T-helper 1 cell treated with Interleukin-12 subunit alpha and Interleukin-12 subunit beta and Interleukin-4 antibody, amounts not matched to agents 30 μg/mL and 1 μg/mL, for 36 hours (primary cell): ENCODE measurements at regions not wholly inside any gene's neighbourhood (a gene's known extent, or its start where the extent isn't known, plus 50 kb on each side); places are given as distances from the start of the nearest gene placed in this dataset.

ENCODE experiments used
- H3K27ac Mint-ChIP-seq: one replicate; pipeline ENCODE4 v1.8.0; 2021; ENCODE audit warnings: mild to moderate bottlenecking, mixed read lengths
- H3K27me3 Mint-ChIP-seq: one replicate; pipeline ENCODE4 v1.8.0; 2021; ENCODE audit warnings: low read depth, mixed read lengths
- H3K36me3 Mint-ChIP-seq: one replicate; pipeline ENCODE4 v1.8.0; 2021; ENCODE audit warnings: low read depth, mixed read lengths
- H3K4me1 Mint-ChIP-seq: one replicate; pipeline ENCODE4 v1.8.0; 2021; ENCODE audit warnings: low read depth, mixed read lengths
- H3K4me3 Mint-ChIP-seq: one replicate; pipeline ENCODE4 v1.8.0; 2021; ENCODE audit warnings: mild to moderate bottlenecking, moderate library complexity, mixed read lengths
- H3K9me3 Mint-ChIP-seq: one replicate; pipeline ENCODE4 v1.8.0; 2021; ENCODE audit warnings: mixed read lengths

- H3K9me3 Mint-ChIP-seq = peaks cover 14% of the 10 kb centered on the region
- no peaks in the 10 kb centered on the region for H3K27me3 Mint-ChIP-seq
- no peaks in the 10 kb centered on the region for H3K4me1 Mint-ChIP-seq
- no peak overlapping the region for H3K4me3 Mint-ChIP-seq
- no peaks in the 10 kb centered on the region for H3K36me3 Mint-ChIP-seq
- no peak overlapping the region for H3K27ac Mint-ChIP-seq
These were observed 454.6 kb upstream of the SORCS1 start for GRCh38 chr10:107619139-107619538.

GRCh38 chr10:107618504-107618994, 454.0 kb upstream of the SORCS1 start:
- H3K27me3 Mint-ChIP-seq = no peaks in the 10 kb centered on the region
- H3K27ac Mint-ChIP-seq = no peak overlapping the region
- no peaks in the 10 kb centered on the region for H3K4me1 Mint-ChIP-seq
- H3K4me3 Mint-ChIP-seq = no peak overlapping the region
- no peaks in the 10 kb centered on the region for H3K36me3 Mint-ChIP-seq
- peaks cover 14% of the 10 kb centered on the region for H3K9me3 Mint-ChIP-seq

- H3K9me3 Mint-ChIP-seq = peaks cover 14% of the 10 kb centered on the region
- no peaks in the 10 kb centered on the region for H3K36me3 Mint-ChIP-seq
- H3K4me3 Mint-ChIP-seq = no peak overlapping the region
- H3K27ac Mint-ChIP-seq = no peak overlapping the region
- H3K4me1 Mint-ChIP-seq = no peaks in the 10 kb centered on the region
- no peaks in the 10 kb centered on the region for H3K27me3 Mint-ChIP-seq
These were observed 452.2 kb upstream of the SORCS1 start for GRCh38 chr10:107616463-107617410.

- H3K4me1 Mint-ChIP-seq = no peaks in the 10 kb centered on the region
- no peaks in the 10 kb centered on the region for H3K36me3 Mint-ChIP-seq
- H3K27ac Mint-ChIP-seq = no peak overlapping the region
- no peaks in the 10 kb centered on the region for H3K27me3 Mint-ChIP-seq
- H3K9me3 Mint-ChIP-seq = peaks cover 14% of the 10 kb centered on the region
- H3K4me3 Mint-ChIP-seq = no peak overlapping the region
These were observed 451.5 kb upstream of the SORCS1 start for GRCh38 chr10:107616031-107616430.

GRCh38 chr10:107614939-107615685, 450.6 kb upstream of the SORCS1 start:
- Mint-ChIP-seq H3K4me1 (no peaks in the 10 kb centered on the region), H3K9me3 (peaks cover 14% of the 10 kb centered on the region), H3K27ac (no peak overlapping the region), H3K4me3 (no peak overlapping the region), H3K36me3 (no peaks in the 10 kb centered on the region), H3K27me3 (no peaks in the 10 kb centered on the region)

- no peaks in the 10 kb centered on the region for H3K27me3 Mint-ChIP-seq
- H3K4me1 Mint-ChIP-seq = no peaks in the 10 kb centered on the region
- H3K9me3 Mint-ChIP-seq = peaks cover 6% of the 10 kb centered on the region
- H3K27ac Mint-ChIP-seq = no peak overlapping the region
- H3K36me3 Mint-ChIP-seq = no peaks in the 10 kb centered on the region
- H3K4me3 Mint-ChIP-seq = no peak overlapping the region
These were observed 446.6 kb upstream of the SORCS1 start for GRCh38 chr10:107611115-107611514.

- Mint-ChIP-seq H3K4me3 (no peak overlapping the region), H3K36me3 (no peaks in the 10 kb centered on the region), H3K27me3 (no peaks in the 10 kb centered on the region), H3K4me1 (no peaks in the 10 kb centered on the region), H3K9me3 (peaks cover 18% of the 10 kb centered on the region), H3K27ac (no peak overlapping the region)
These were observed 424.6 kb upstream of the SORCS1 start for GRCh38 chr10:107589081-107589480.

- Mint-ChIP-seq H3K36me3 (no peaks in the 10 kb centered on the region), H3K27ac (no peak overlapping the region), H3K4me1 (no peaks in the 10 kb centered on the region), H3K9me3 (peaks cover 8% of the 10 kb centered on the region), H3K4me3 (no peak overlapping the region), H3K27me3 (no peaks in the 10 kb centered on the region)
These were observed 421.1 kb upstream of the SORCS1 start for GRCh38 chr10:107585630-107586029.

GRCh38 chr10:107583974-107584373, 419.5 kb upstream of the SORCS1 start:
- H3K36me3 Mint-ChIP-seq = no peaks in the 10 kb centered on the region
- H3K4me3 Mint-ChIP-seq = no peak overlapping the region
- no peaks in the 10 kb centered on the region for H3K4me1 Mint-ChIP-seq
- H3K9me3 Mint-ChIP-seq = peaks cover 9% of the 10 kb centered on the region
- H3K27ac Mint-ChIP-seq = no peak overlapping the region
- no peaks in the 10 kb centered on the region for H3K27me3 Mint-ChIP-seq

GRCh38 chr10:107579970-107580369, 415.5 kb upstream of the SORCS1 start:
- Mint-ChIP-seq H3K4me3 (no peak overlapping the region), H3K4me1 (no peaks in the 10 kb centered on the region), H3K36me3 (no peaks in the 10 kb centered on the region), H3K27me3 (no peaks in the 10 kb centered on the region), H3K27ac (no peak overlapping the region), H3K9me3 (peaks cover 9% of the 10 kb centered on the region)

GRCh38 chr10:107577221-107577620, 412.7 kb upstream of the SORCS1 start:
- Mint-ChIP-seq H3K27me3 (no peaks in the 10 kb centered on the region), H3K4me3 (no peak overlapping the region), H3K36me3 (no peaks in the 10 kb centered on the region), H3K9me3 (peaks cover 6% of the 10 kb centered on the region), H3K4me1 (no peaks in the 10 kb centered on the region), H3K27ac (no peak overlapping the region)

- H3K27me3 Mint-ChIP-seq = no peaks in the 10 kb centered on the region
- no peaks in the 10 kb centered on the region for H3K36me3 Mint-ChIP-seq
- H3K9me3 Mint-ChIP-seq = peaks cover 6% of the 10 kb centered on the region
- no peak overlapping the region for H3K27ac Mint-ChIP-seq
- H3K4me1 Mint-ChIP-seq = no peaks in the 10 kb centered on the region
- H3K4me3 Mint-ChIP-seq = no peak overlapping the region
These were observed 412.2 kb upstream of the SORCS1 start for GRCh38 chr10:107576746-107577145.

- H3K27ac Mint-ChIP-seq = no peak overlapping the region
- H3K36me3 Mint-ChIP-seq = no peaks in the 10 kb centered on the region
- no peak overlapping the region for H3K4me3 Mint-ChIP-seq
- peaks cover 9% of the 10 kb centered on the region for H3K9me3 Mint-ChIP-seq
- no peaks in the 10 kb centered on the region for H3K27me3 Mint-ChIP-seq
- H3K4me1 Mint-ChIP-seq = no peaks in the 10 kb centered on the region
These were observed 400.5 kb upstream of the SORCS1 start for GRCh38 chr10:107565014-107565413.

GRCh38 chr10:107561136-107561650, 396.7 kb upstream of the SORCS1 start:
- Mint-ChIP-seq H3K4me3 (no peak overlapping the region), H3K27me3 (no peaks in the 10 kb centered on the region), H3K9me3 (peaks cover 10% of the 10 kb centered on the region), H3K36me3 (no peaks in the 10 kb centered on the region), H3K27ac (no peak overlapping the region), H3K4me1 (no peaks in the 10 kb centered on the region)
